ENCODE measurements at regions not wholly inside any gene's neighbourhood (a gene's known extent, or its start where the extent isn't known, plus 50 kb on each side); places are given as distances from the start of the nearest gene placed in this dataset.

DNA sequence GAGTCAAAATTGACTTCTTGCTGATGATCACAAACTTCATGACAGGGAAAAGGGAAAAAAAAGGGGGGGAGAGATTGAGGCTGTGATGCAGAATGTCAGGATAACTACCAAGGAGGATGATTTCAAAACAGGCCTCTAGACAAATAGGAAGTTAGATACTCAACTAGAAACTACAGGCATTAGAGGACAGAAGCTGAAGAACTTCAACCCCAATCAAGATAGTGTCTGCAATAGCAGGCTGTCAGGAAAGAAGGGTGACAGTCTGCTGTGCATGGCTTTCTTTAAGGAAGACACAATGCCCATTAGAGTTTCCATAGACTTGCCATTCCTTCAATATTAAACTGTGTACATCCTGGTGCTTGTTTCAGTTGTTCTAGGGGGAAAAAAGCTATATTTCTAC is 257.2 kb downstream of the TTLL7 start:
- Histone ChIP-seq H3K4me3 (ENCODE audit: low read length) (no peak overlapping the region), H3K9me3 (ENCODE audit: control insufficient read depth in 1 of 2, insufficient read depth in 1 of 2, low read length in 2 of 2) (no peaks in the 10 kb centered on the region), H3K27me3 (ENCODE audit: control insufficient read depth in 1 of 2, insufficient read depth in 2 of 2, low read length in 2 of 2) (no peaks in the 10 kb centered on the region), H3K4me1 (ENCODE audit: insufficient read depth, low read length) (no peaks in the 10 kb centered on the region), H3K27ac (ENCODE audit: low read depth in 1 of 2, low read length in 2 of 2) (no peak overlapping the region), H3K36me3 (ENCODE audit: insufficient read depth, low read length) (no peaks in the 10 kb centered on the region)
- H3K27me3 Mint-ChIP-seq = no peaks in the 10 kb centered on the region
- H3K9me3 Mint-ChIP-seq = no peaks in the 10 kb centered on the region
- H3K4me1 Mint-ChIP-seq (ENCODE audit: low read depth) = peaks cover 8% of the 10 kb centered on the region
- no peak overlapping the region for H3K27ac Mint-ChIP-seq
- intact Hi-C loops (cut with DNase I, micrococcal nuclease) = no loop called here
- DNase-seq (no peak), ATAC-seq (ENCODE audit: poor library complexity) (no peak)
- TF ChIP-seq, protein P1, sequence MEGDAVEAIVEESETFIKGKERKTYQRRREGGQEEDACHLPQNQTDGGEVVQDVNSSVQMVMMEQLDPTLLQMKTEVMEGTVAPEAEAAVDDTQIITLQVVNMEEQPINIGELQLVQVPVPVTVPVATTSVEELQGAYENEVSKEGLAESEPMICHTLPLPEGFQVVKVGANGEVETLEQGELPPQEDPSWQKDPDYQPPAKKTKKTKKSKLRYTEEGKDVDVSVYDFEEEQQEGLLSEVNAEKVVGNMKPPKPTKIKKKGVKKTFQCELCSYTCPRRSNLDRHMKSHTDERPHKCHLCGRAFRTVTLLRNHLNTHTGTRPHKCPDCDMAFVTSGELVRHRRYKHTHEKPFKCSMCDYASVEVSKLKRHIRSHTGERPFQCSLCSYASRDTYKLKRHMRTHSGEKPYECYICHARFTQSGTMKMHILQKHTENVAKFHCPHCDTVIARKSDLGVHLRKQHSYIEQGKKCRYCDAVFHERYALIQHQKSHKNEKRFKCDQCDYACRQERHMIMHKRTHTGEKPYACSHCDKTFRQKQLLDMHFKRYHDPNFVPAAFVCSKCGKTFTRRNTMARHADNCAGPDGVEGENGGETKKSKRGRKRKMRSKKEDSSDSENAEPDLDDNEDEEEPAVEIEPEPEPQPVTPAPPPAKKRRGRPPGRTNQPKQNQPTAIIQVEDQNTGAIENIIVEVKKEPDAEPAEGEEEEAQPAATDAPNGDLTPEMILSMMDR (IDR thresholded peaks at IDR 0.05) = no peak
- POLR2A ChIA-PET = interaction anchor here (0.6 kb wide), 1 partner anchor 1664 kb away, joined by 3 read pairs; no protein-coding TSS in a partner anchor
- H3K36me3 Mint-ChIP-seq (ENCODE audit: low read depth) = no peaks in the 10 kb centered on the region
- no peak overlapping the region for H3K4me3 Mint-ChIP-seq
- CTCF ChIA-PET = no interaction called here

DNA sequence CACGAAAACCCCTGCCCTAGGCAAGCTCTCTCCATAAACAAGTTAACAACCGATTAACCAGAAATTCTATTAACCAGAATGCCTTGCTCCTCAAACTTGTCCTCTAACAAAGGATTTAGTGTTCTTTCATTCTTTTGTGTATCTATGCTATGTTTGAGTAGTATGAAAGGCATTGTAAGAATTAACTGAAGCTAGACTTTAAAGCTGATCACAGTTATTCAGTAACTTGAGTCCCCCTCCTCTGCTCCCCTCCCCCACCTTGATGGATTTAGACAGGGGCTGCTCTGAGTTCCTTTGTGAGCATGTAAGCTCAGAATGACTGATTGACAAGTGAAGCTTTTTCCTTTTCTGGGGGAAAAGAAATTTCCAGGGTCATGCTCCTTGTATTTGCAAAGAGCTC is 257.6 kb downstream of the TTLL7 start:
- no peak overlapping the region for H3K27ac Mint-ChIP-seq
- Histone ChIP-seq H3K4me3 (ENCODE audit: low read length) (no peak overlapping the region), H3K9me3 (ENCODE audit: control insufficient read depth in 1 of 2, insufficient read depth in 1 of 2, low read length in 2 of 2) (no peaks in the 10 kb centered on the region), H3K4me1 (ENCODE audit: insufficient read depth, low read length) (no peaks in the 10 kb centered on the region), H3K27ac (ENCODE audit: low read depth in 1 of 2, low read length in 2 of 2) (no peak overlapping the region), H3K27me3 (ENCODE audit: control insufficient read depth in 1 of 2, insufficient read depth in 2 of 2, low read length in 2 of 2) (no peaks in the 10 kb centered on the region), H3K36me3 (ENCODE audit: insufficient read depth, low read length) (no peaks in the 10 kb centered on the region)
- ChIA-PET POLR2A (no interaction called here), CTCF (no interaction called here)
- TF ChIP-seq, protein P1 (IDR thresholded peaks at IDR 0.05) = no peak
- no peaks in the 10 kb centered on the region for H3K27me3 Mint-ChIP-seq
- peaks cover 8% of the 10 kb centered on the region for H3K4me1 Mint-ChIP-seq (ENCODE audit: low read depth)
- H3K9me3 Mint-ChIP-seq = no peaks in the 10 kb centered on the region
- H3K4me3 Mint-ChIP-seq = no peak overlapping the region
- ATAC-seq (ENCODE audit: poor library complexity) (no peak), DNase-seq (no peak)
- H3K36me3 Mint-ChIP-seq (ENCODE audit: low read depth) = no peaks in the 10 kb centered on the region
- intact Hi-C loops (cut with DNase I, micrococcal nuclease) = no loop called here

DNA sequence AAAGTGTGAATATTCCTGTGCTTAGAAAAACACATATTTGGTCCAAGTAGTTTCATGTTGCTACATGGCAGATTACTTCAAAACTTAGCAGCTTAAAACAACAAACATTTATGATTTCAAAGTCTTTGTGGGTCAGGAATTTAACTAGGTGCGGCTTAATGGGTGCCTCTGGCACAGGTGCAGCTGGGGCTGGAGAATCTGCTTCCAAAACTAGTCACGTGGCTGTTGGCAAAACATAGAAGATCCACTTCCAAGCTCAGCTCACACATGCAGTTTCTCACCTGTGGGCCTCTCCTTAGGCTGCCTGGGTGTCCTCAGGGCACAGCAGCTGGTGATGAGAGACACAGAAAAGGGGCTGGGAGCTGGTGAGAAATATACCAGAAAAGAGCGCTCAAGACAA is 263.4 kb downstream of the TTLL7 start:
- ChIA-PET CTCF (interaction anchor here (1.3 kb wide), 1 partner anchor 9 kb away, joined by 6 read pairs; no protein-coding TSS in a partner anchor), POLR2A (no interaction called here)
- no peak overlapping the region for H3K27ac ChIP-seq (ENCODE audit: low read depth in 1 of 2, low read length in 2 of 2)
- H3K27me3 Mint-ChIP-seq = no peaks in the 10 kb centered on the region
- no peaks in the 10 kb centered on the region for H3K9me3 ChIP-seq (ENCODE audit: control insufficient read depth in 1 of 2, insufficient read depth in 1 of 2, low read length in 2 of 2)
- TF ChIP-seq, protein P1 (IDR thresholded peaks at IDR 0.05) = no peak
- intact Hi-C loops (cut with DNase I, micrococcal nuclease) = no loop called here
- H3K9me3 Mint-ChIP-seq = no peaks in the 10 kb centered on the region
- no peaks in the 10 kb centered on the region for H3K36me3 ChIP-seq (ENCODE audit: insufficient read depth, low read length)
- H3K4me3 ChIP-seq (ENCODE audit: low read length) = no peak overlapping the region
- H3K4me1 Mint-ChIP-seq (ENCODE audit: low read depth) = peaks cover 8% of the 10 kb centered on the region
- DNase-seq (no peak), ATAC-seq (ENCODE audit: poor library complexity) (no peak)
- no peaks in the 10 kb centered on the region for H3K4me1 ChIP-seq (ENCODE audit: insufficient read depth, low read length)
- H3K4me3 Mint-ChIP-seq = no peak overlapping the region
- H3K27me3 ChIP-seq (ENCODE audit: control insufficient read depth in 1 of 2, insufficient read depth in 2 of 2, low read length in 2 of 2) = no peaks in the 10 kb centered on the region
- H3K27ac Mint-ChIP-seq = no peak overlapping the region
- no peaks in the 10 kb centered on the region for H3K36me3 Mint-ChIP-seq (ENCODE audit: low read depth)
